Naive thymus-derived CD8-positive, alpha-beta T cell (primary cell): ENCODE measurements at regions not wholly inside any gene's neighbourhood (a gene's known extent, or its start where the extent isn't known, plus 50 kb on each side); places are given as distances from the start of the nearest gene placed in this dataset.

Experiments used
- ATAC-seq, 2 donors: fragments of 150-1000 bp; cut with Tn5 transposase in 1 of 2; sonication (Bioruptor Pico), chemical (Tn5 transposase) in 1 of 2; 1 replicate in 1 of 2; 2 replicates in 1 of 2; pipeline ENCODE4 v1.10.0; 2021; ENCODE audit warnings: mild to moderate bottlenecking in 2 of 2, moderate library complexity in 2 of 2
- POLR2A ChIA-PET: fragments of 350-600 bp; sonication (Branson Sonifier 250); formaldehyde crosslinking; loops from one replicate; lab custom pipeline; 2021; ENCODE audit warnings: antibody characterized with exemption; lab: Charles Lee
- DNase-seq, 10 donors: peaks; one replicate each; pipeline versions ENCODE4 v3.0.0 to v3.0.0-alpha.2; 2020 to 2022
- H3K27ac Mint-ChIP-seq, 10 donors: one replicate each; pipeline ENCODE4 v1.8.0; 2020 to 2022; ENCODE audit warnings: mild to moderate bottlenecking in 10 of 10, mixed read lengths in 10 of 10, moderate library complexity in 4 of 10, inconsistent platforms in 1 of 10
- H3K27me3 Mint-ChIP-seq, 5 donors: one replicate each; pipeline ENCODE4 v1.8.0; 2021 to 2022; ENCODE audit warnings: mixed read lengths in 5 of 5
- H3K36me3 Mint-ChIP-seq, 3 donors: one replicate each; pipeline ENCODE4 v1.8.0; 2020 to 2022; ENCODE audit warnings: mixed read lengths in 3 of 3, mild to moderate bottlenecking in 2 of 3, inconsistent platforms in 1 of 3
- H3K4me1 Mint-ChIP-seq, 4 donors: one replicate each; pipeline ENCODE4 v1.8.0; 2021 to 2022; ENCODE audit warnings: mixed read lengths in 4 of 4
- H3K4me3 Mint-ChIP-seq, 10 donors: one replicate each; pipeline ENCODE4 v1.8.0; 2020 to 2022; ENCODE audit warnings: mild to moderate bottlenecking in 10 of 10, mixed read lengths in 10 of 10, moderate library complexity in 6 of 10, inconsistent platforms in 1 of 10
- H3K9me3 Mint-ChIP-seq, 9 donors: one replicate each; pipeline ENCODE4 v1.8.0; 2020 to 2022; ENCODE audit warnings: mixed read lengths in 9 of 9, mild to moderate bottlenecking in 3 of 9, inconsistent platforms in 1 of 9, moderate library complexity in 1 of 9

- ATAC-seq (no peak), DNase-seq (no peak)
- no peaks in the 10 kb centered on the region for H3K9me3 Mint-ChIP-seq
- H3K4me3 Mint-ChIP-seq, result no peak overlapping the region
- no peaks in the 10 kb centered on the region for H3K36me3 Mint-ChIP-seq
- peaks cover 7 to 62% (median 21%) of the 10 kb centered on the region in 5 donors for H3K27me3 Mint-ChIP-seq
- peaks cover 0 to 4% (median 0%) of the 10 kb centered on the region in 4 donors for H3K4me1 Mint-ChIP-seq
- POLR2A ChIA-PET, result no interaction called here
- H3K27ac Mint-ChIP-seq, result no peak overlapping the region
Measured at GRCh38 chr1:22250724-22251123, 107.8 kb upstream of the WNT4 start.

DNA sequence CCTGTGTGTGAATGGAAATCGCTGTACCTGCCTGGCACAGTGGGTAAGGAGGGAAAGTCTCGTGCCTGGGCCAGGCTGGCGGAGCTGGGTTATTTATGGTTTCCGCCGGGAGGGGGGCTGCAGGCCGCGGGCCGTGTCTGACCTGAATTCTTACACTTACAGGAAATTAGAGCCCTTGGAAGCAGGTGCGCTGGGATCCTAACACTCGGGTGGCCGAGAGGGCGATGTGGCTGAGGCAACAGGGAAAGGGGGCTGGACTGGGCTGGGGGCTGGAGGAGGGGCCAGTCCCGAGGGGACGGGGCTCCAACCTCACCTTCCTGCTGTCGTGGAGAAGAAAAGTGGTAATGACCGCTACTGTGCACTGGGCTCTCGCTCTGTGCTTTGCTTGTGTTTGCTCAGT, 109.4 kb upstream of the WNT4 start:
- no peak for DNase-seq
- Mint-ChIP-seq H3K27ac (no peak overlapping the region), H3K4me3 (no peak overlapping the region), H3K36me3 (no peaks in the 10 kb centered on the region), H3K27me3 (peaks cover 7 to 62% (median 24%) of the 10 kb centered on the region in 5 donors), H3K4me1 (peaks cover 0 to 4% (median 0%) of the 10 kb centered on the region in 4 donors), H3K9me3 (no peaks in the 10 kb centered on the region)
- no peak for ATAC-seq
- POLR2A ChIA-PET, result no interaction called here

DNA sequence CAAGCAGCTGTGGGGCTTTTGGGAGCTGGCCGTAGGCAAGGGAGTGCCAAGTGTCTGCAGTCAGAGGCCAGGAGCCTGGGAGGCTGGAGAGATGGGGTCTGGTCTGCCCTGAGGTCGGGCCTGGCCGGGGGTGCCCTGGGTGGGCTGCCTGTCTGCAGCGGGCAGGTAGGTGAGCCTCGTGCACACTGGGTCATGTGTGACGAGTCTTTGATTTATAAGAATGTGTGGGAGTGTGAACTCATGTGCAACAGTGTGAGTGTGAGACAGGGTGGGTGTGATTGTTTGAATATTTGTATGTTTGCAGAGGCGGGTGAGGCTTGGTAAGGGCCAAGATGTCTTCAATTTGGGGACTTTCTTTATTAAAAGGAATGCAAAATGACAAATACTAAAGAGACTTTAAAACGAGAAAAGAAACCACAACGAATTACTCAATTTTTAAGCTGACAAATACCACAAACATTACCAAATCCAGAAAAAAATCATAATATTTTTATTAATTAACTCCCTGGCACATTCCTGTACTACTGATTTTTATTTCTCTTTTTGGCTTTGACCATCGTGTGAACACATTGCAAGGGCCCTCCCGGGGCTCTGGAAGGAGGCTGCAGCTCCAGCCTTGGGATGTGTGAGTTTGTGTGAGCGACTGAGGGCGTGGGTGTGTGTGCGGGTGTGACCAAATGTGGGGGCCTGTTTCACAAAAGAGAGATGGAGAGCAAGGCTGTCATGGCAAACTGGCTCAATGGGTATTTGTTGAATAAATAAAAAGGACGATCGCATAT, 110.3 kb upstream of the WNT4 start:
- H3K9me3 Mint-ChIP-seq, result no peaks in the 10 kb centered on the region
- peaks cover 0 to 4% (median 0%) of the 10 kb centered on the region in 4 donors for H3K4me1 Mint-ChIP-seq
- H3K27ac Mint-ChIP-seq, result peak overlapping the region in 1 of 10 donors; percentile 38
- H3K36me3 Mint-ChIP-seq, result no peaks in the 10 kb centered on the region
- peaks cover 6 to 56% (median 24%) of the 10 kb centered on the region in 5 donors for H3K27me3 Mint-ChIP-seq
- no peak overlapping the region for H3K4me3 Mint-ChIP-seq
- DNase-seq (no peak), ATAC-seq (no peak)
- POLR2A ChIA-PET, result no interaction called here

GRCh38 chr1:22254756-22255155, 111.9 kb upstream of the WNT4 start:
- peaks cover 3 to 43% (median 20%) of the 10 kb centered on the region in 5 donors for H3K27me3 Mint-ChIP-seq
- POLR2A ChIA-PET, result no interaction called here

DNA sequence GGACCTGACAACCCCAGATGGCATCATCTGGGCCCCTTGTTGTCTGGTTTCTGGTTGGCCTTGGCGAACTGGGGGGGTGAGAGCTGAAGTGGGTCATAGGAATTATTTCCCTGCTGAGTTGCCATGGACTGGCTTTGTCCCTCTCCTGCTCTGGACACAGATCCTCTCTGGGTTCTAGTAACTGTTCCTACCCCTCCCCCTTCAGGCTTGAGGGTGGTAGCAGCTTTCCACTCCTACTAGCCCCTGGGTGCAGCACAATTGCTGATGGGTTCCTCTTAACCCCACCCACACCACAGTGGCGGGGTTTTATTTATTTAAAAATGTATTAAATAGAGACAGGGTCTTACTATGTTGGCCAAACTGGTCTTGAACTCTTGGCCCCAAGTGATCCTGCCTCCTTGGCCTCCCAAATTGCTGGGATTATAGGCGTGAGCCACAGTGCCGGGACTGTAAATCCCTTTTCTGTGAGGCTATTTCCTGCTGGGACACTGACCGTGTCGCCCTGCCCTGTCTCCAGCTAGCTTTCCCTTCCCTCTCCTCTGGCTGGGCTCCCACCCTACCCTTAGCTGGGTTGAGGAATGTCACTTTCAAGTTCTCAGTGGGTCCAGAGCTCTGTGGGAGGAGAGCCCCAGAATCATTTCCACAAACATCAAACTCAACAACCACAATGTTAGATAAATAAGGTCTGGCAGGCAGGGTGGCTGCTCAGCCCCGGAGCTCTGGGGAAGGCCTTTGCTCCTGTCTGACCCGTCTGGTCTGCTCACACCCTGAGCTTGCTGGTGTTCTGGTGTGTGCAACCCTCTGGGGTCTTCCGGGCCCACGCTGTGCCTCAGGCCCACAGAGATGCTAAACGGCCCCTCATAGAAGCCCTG, 112.7 kb upstream of the WNT4 start:
- Mint-ChIP-seq H3K27ac (no peak overlapping the region), H3K4me3 (no peak overlapping the region), H3K27me3 (peaks cover 3 to 36% (median 15%) of the 10 kb centered on the region in 5 donors), H3K4me1 (peaks cover 0 to 4% (median 0%) of the 10 kb centered on the region in 4 donors), H3K36me3 (no peaks in the 10 kb centered on the region), H3K9me3 (no peaks in the 10 kb centered on the region)
- DNase-seq, result no peak
- POLR2A ChIA-PET, result no interaction called here
- ATAC-seq, result no peak

More at GRCh38 chr1:22254756-22255155, 111.9 kb upstream of the WNT4 start:
- DNase-seq, result no peak
- no peaks in the 10 kb centered on the region for H3K36me3 Mint-ChIP-seq
- ATAC-seq, result no peak
- no peak overlapping the region for H3K4me3 Mint-ChIP-seq
- no peak overlapping the region for H3K27ac Mint-ChIP-seq
- peaks cover 0 to 4% (median 0%) of the 10 kb centered on the region in 4 donors for H3K4me1 Mint-ChIP-seq
- H3K9me3 Mint-ChIP-seq, result no peaks in the 10 kb centered on the region

DNA sequence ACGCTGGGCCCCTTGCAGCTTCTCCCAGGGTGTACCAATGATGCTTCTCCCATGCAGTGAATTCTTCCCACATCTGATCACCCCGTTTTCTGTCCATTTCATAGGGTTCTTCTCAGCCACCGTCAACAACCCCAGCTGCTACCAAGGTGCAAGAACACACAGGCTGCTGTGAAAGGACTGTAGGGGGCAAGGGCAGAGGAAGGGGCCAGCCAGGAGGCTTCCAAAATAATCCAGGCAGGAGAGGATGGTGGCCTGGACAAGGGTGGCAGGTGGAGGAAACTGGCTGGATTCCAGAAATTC, 113.3 kb upstream of the WNT4 start:
- Mint-ChIP-seq H3K4me3 (no peak overlapping the region), H3K9me3 (no peaks in the 10 kb centered on the region), H3K27ac (no peak overlapping the region), H3K27me3 (peaks cover 3 to 34% (median 15%) of the 10 kb centered on the region in 5 donors), H3K4me1 (peaks cover 0 to 4% (median 0%) of the 10 kb centered on the region in 4 donors), H3K36me3 (no peaks in the 10 kb centered on the region)
- POLR2A ChIA-PET, result no interaction called here
- ATAC-seq, result no peak
- DNase-seq, result no peak

DNA sequence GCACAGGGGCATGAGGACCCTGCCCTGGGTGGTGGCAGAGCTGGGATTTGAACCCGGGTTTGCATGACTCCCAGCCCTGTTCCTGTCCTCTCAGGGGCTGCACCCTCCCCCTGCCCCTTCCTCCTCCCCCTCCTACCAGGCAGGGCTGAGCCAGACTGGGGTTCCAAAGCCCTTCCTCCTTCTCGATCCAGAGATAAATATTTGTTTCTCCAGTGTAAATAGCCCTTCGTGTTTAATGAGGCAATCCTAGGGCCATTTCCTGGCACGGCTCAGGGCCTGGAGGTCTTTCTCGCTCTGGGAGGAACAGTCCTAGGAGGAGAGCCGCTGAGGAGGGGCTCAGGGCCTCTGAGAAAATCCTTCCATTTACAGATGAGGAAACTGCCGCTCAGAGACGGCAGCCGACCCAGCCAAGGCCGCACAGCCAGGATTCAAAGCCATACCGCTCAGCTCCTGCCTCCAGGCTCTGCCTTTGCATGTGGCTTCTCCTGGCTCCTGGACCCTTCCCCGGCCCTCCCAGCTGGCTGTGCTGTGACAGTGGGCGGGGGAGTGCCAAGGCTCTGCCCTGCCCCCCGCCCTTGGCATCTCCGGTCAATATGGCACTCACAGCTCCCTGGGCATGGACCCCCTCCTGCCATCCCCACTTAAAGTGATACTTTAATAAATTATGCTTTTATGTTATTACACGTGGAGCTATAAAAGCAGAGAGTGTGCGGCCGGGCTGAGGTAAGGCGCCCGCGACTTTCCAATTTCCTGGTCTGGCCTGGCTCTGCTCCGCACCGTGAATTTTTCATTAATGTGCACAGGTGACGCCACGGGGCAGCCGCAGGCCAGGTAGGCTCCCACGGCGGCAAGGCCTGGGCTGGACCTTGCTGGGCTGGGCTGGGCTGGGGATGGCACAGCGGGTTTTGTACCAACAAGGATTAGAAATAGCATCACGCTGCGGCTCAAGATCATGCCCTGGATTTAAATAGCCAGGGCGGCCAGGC, 114.7 kb upstream of the WNT4 start:
- POLR2A ChIA-PET, result no interaction called here
- Mint-ChIP-seq H3K4me3 (no peak overlapping the region), H3K4me1 (peaks cover 1 to 6% (median 3%) of the 10 kb centered on the region in 4 donors), H3K9me3 (no peaks in the 10 kb centered on the region), H3K27ac (no peak overlapping the region), H3K27me3 (peaks cover 1 to 20% (median 9%) of the 10 kb centered on the region in 5 donors), H3K36me3 (no peaks in the 10 kb centered on the region)
- ATAC-seq (no peak), DNase-seq (no peak)

DNA sequence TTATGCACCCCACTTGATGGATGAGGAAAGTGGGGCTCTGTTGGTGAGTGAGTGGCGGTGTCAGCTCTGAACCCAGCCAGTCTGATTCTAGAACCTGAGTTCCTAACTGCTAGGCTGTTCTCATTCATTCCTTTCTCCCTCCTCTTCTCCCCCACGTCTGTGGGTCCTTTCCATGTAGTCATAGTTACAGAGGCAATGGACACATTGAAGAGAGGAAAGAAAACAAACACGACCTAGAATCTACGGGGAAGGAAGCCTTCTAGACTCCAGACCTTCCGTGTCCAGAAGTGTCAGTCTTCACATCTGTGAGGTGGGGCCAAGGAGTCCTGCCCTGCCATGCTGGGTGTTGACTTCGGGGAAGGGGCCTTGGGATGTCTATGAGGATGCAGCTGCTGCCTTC, 115.8 kb upstream of the WNT4 start:
- no peaks in the 10 kb centered on the region for H3K36me3 Mint-ChIP-seq
- DNase-seq (no peak), ATAC-seq (no peak)
- POLR2A ChIA-PET, result no interaction called here
- H3K9me3 Mint-ChIP-seq, result no peaks in the 10 kb centered on the region
- no peak overlapping the region for H3K4me3 Mint-ChIP-seq
- H3K27ac Mint-ChIP-seq, result no peak overlapping the region
- H3K27me3 Mint-ChIP-seq, result peaks cover 0 to 11% (median under 1%) of the 10 kb centered on the region in 5 donors
- H3K4me1 Mint-ChIP-seq, result peaks cover 0 to 6% (median 4%) of the 10 kb centered on the region in 4 donors

DNA sequence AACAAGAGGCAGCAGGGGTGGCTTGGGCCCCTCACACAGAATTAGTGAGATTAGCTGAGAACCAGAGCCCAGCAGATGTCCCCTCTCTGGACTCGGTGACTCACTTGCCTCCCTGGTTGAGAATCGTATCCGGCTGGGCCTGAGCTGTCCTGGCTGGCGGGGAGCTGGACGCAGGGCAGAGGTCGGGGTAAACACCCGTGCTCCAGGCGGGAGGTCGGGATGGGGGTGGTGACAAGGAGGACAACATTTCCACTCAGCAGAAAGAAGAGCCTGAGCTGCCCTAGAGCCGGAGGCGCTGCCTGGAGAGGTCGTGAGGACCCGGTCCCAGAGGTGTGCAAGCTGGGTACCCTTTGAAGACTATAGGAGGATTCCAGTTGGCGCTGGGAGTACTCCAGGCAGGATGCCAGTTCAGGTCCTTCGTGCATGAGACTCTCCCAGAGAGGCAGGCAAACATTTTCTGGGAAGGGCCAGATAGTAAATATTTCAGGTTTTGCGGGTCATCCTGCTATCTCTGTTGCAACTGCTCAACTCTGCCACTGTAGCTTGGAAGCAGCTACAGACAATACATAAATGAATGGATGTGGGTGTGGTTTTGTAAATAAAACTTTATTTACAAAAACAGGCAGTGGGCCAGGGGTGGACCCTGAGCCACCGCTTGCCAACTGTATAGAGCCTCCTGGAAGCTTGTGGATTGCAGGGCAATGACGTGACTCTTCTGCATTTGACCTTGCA, 116.8 kb upstream of the WNT4 start:
- DNase-seq (no peak), ATAC-seq (no peak)
- POLR2A ChIA-PET, result no interaction called here
- H3K27me3 Mint-ChIP-seq, result peaks cover 0 to 13% (median 4%) of the 10 kb centered on the region in 5 donors
- no peaks in the 10 kb centered on the region for H3K9me3 Mint-ChIP-seq
- H3K4me3 Mint-ChIP-seq, result no peak overlapping the region
- peaks cover 0 to 6% (median 4%) of the 10 kb centered on the region in 4 donors for H3K4me1 Mint-ChIP-seq
- no peaks in the 10 kb centered on the region for H3K36me3 Mint-ChIP-seq
- H3K27ac Mint-ChIP-seq, result no peak overlapping the region

DNA sequence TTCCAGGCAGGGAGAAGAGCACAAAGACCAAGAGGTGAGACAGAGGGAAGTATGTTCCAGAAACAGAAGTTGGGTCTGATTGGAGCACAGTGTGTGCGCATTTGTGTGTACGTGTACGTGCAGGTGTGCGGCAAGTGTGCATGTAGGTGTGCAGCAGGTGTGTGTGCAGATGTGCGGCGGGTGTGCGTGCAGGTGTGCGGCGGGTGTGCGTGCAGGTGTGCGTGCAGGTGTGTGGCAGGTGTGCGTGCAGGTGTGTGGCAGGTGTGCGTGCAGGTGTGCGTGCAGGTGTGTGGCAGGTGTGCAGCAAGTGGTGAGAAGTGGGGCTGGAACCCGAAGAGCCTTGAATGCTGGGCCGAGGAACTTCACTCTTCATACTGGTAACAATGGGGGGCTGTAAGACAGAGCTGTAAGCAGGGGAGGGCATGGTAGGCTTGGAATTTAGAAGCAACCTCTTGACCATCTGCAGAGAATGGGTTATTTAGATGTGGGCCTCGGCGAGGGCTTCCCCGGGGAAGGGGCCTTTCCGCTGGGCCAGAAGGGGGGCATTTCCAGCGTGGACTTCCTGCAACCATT, 118.0 kb upstream of the WNT4 start:
- Mint-ChIP-seq H3K36me3 (no peaks in the 10 kb centered on the region), H3K4me3 (no peak overlapping the region), H3K27ac (peak overlapping the region in 1 of 10 donors; percentile 9), H3K4me1 (peaks cover 1 to 6% (median 4%) of the 10 kb centered on the region in 4 donors), H3K9me3 (no peaks in the 10 kb centered on the region), H3K27me3 (peaks cover 0 to 24% (median 9%) of the 10 kb centered on the region in 5 donors)
- ATAC-seq (no peak), DNase-seq (no peak)
- POLR2A ChIA-PET, result no interaction called here

- Mint-ChIP-seq H3K9me3 (no peaks in the 10 kb centered on the region), H3K4me3 (no peak overlapping the region), H3K36me3 (no peaks in the 10 kb centered on the region), H3K27me3 (peaks cover 0 to 28% (median 12%) of the 10 kb centered on the region in 5 donors), H3K27ac (no peak overlapping the region), H3K4me1 (peaks cover 1 to 6% (median 4%) of the 10 kb centered on the region in 4 donors)
- POLR2A ChIA-PET, result no interaction called here
- DNase-seq (no peak), ATAC-seq (no peak)
Measured at GRCh38 chr1:22261580-22261979, 118.7 kb upstream of the WNT4 start.
